ENCODE measurements at regions not wholly inside any gene's neighbourhood (a gene's known extent, or its start where the extent isn't known, plus 50 kb on each side); places are given as distances from the start of the nearest gene placed in this dataset.

- H3K4me1 Mint-ChIP-seq (ENCODE audit: low read depth, unreplicated experiment): peaks cover 9% of the 10 kb centered on the region
- no peaks in the 10 kb centered on the region for H3K9me3 ChIP-seq
- H3K27me3 ChIP-seq (replicated peaks; ENCODE audit: control insufficient read depth, insufficient read depth, low read length): no peaks in the 10 kb centered on the region
- H3K27me3 Mint-ChIP-seq (ENCODE audit: insufficient read depth, unreplicated experiment): no peaks in the 10 kb centered on the region
- DNase-seq: no peak
- intact Hi-C loops (cut with micrococcal nuclease; ENCODE audit: unreplicated experiment): no loop called here
- no peaks in the 10 kb centered on the region for H3K36me3 ChIP-seq (ENCODE audit: control insufficient read depth, insufficient read depth, low read length)
- H3K9me3 Mint-ChIP-seq (ENCODE audit: unreplicated experiment): no peaks in the 10 kb centered on the region
- H3K27ac Mint-ChIP-seq (ENCODE audit: unreplicated experiment): no peak overlapping the region
- ChIA-PET CTCF (no interaction called here), POLR2A (no interaction called here)
- TF ChIP-seq CTCF (IDR thresholded peaks at IDR 0.05; ENCODE audit: insufficient read depth in 1 of 2, low read depth in 1 of 2, low read length in 1 of 2, severe bottlenecking in 1 of 2, unreplicated experiment in 1 of 2): no peak
- no TSS peak for BruUV-seq (replicated peaks)
- no peak overlapping the region for H3K4me3 ChIP-seq (ENCODE audit: low read depth, low read length)
- no peaks in the 10 kb centered on the region for H3K36me3 Mint-ChIP-seq (ENCODE audit: insufficient read depth, unreplicated experiment)
- peaks cover 23% of the 10 kb centered on the region for H3K4me1 ChIP-seq
- H3K4me3 Mint-ChIP-seq (ENCODE audit: unreplicated experiment): no peak overlapping the region
These were observed 481.5 kb downstream of the LMO4 start for GRCh38 chr1:87810166-87810565.

GRCh38 chr1:87812871-87813577, 484.3 kb downstream of the LMO4 start:
- no peaks in the 10 kb centered on the region for H3K36me3 ChIP-seq (ENCODE audit: control insufficient read depth, insufficient read depth, low read length)
- Mint-ChIP-seq H3K36me3 (ENCODE audit: insufficient read depth, unreplicated experiment) (no peaks in the 10 kb centered on the region), H3K9me3 (ENCODE audit: unreplicated experiment) (no peaks in the 10 kb centered on the region), H3K4me3 (ENCODE audit: unreplicated experiment) (no peak overlapping the region), H3K4me1 (ENCODE audit: low read depth, unreplicated experiment) (peaks cover 8% of the 10 kb centered on the region), H3K27ac (ENCODE audit: unreplicated experiment) (no peak overlapping the region), H3K27me3 (ENCODE audit: insufficient read depth, unreplicated experiment) (no peaks in the 10 kb centered on the region)
- H3K9me3 ChIP-seq: no peaks in the 10 kb centered on the region
- no peaks in the 10 kb centered on the region for H3K27me3 ChIP-seq (replicated peaks; ENCODE audit: control insufficient read depth, insufficient read depth, low read length)
- TF ChIP-seq CTCF (IDR thresholded peaks at IDR 0.05; ENCODE audit: insufficient read depth in 1 of 2, low read depth in 1 of 2, low read length in 1 of 2, severe bottlenecking in 1 of 2, unreplicated experiment in 1 of 2): no peak
- BruUV-seq (replicated peaks): no TSS peak
- ChIA-PET POLR2A (no interaction called here), CTCF (no interaction called here)
- H3K4me1 ChIP-seq: peaks cover 11% of the 10 kb centered on the region
- intact Hi-C loops (cut with micrococcal nuclease; ENCODE audit: unreplicated experiment): no loop called here
- DNase-seq: no peak
- H3K4me3 ChIP-seq (ENCODE audit: low read depth, low read length): no peak overlapping the region

- H3K4me1 ChIP-seq: no peaks in the 10 kb centered on the region
- TF ChIP-seq CTCF (IDR thresholded peaks at IDR 0.05; ENCODE audit: insufficient read depth in 1 of 2, low read depth in 1 of 2, low read length in 1 of 2, severe bottlenecking in 1 of 2, unreplicated experiment in 1 of 2): no peak
- CTCF ChIA-PET: no interaction called here
- intact Hi-C loops (cut with micrococcal nuclease; ENCODE audit: unreplicated experiment): no loop called here
- Mint-ChIP-seq H3K36me3 (ENCODE audit: insufficient read depth, unreplicated experiment) (no peaks in the 10 kb centered on the region), H3K4me1 (ENCODE audit: low read depth, unreplicated experiment) (no peaks in the 10 kb centered on the region), H3K27ac (ENCODE audit: unreplicated experiment) (no peak overlapping the region), H3K27me3 (ENCODE audit: insufficient read depth, unreplicated experiment) (no peaks in the 10 kb centered on the region), H3K4me3 (ENCODE audit: unreplicated experiment) (no peak overlapping the region), H3K9me3 (ENCODE audit: unreplicated experiment) (no peaks in the 10 kb centered on the region)
- no TSS peak for BruUV-seq (replicated peaks)
- no peak overlapping the region for H3K4me3 ChIP-seq (ENCODE audit: low read depth, low read length)
- no peak for DNase-seq
- POLR2A ChIA-PET: no interaction called here
- no peaks in the 10 kb centered on the region for H3K36me3 ChIP-seq (ENCODE audit: control insufficient read depth, insufficient read depth, low read length)
- H3K9me3 ChIP-seq: no peaks in the 10 kb centered on the region
- no peaks in the 10 kb centered on the region for H3K27me3 ChIP-seq (replicated peaks; ENCODE audit: control insufficient read depth, insufficient read depth, low read length)
These were observed 485.9 kb downstream of the LMO4 start for GRCh38 chr1:87814573-87814972.

All from Caco-2 (cell line).